CD4-positive, alpha-beta T cell (primary cell): ENCODE measurements at regions not wholly inside any gene's neighbourhood (a gene's known extent, or its start where the extent isn't known, plus 50 kb on each side); places are given as distances from the start of the nearest gene placed in this dataset.
"Not testable (repeated sequence)": the region's sequence is repeated elsewhere in the genome, so short reads cannot be mapped to it uniquely, and the experiment has no call there.

Source experiments
- ATAC-seq: fragments of 200-7000 bp; cut with Tn5 transposase; one replicate; pipeline ENCODE4 v1.10.0; 2022; ENCODE audit warnings: mild to moderate bottlenecking; ENCODE audit not compliant: poor library complexity
- CTCF ChIA-PET: fragments of 350-600 bp; sonication (Branson Sonifier 250); formaldehyde crosslinking; loops from one replicate; lab custom pipeline; 2021; ENCODE audit warnings: antibody characterized with exemption, inconsistent platforms; lab: Charles Lee
- POLR2A ChIA-PET: fragments of 350-600 bp; sonication (Branson Sonifier 250); formaldehyde crosslinking; loops from one replicate; lab custom pipeline; 2021; ENCODE audit warnings: antibody characterized with exemption, inconsistent platforms; lab: Charles Lee
- DNase-seq, 14 experiments: peaks; one replicate each; pipeline ENCODE4 v3.0.0-alpha.2; 2013 to 2020; ENCODE audit warnings: mixed read lengths in 2 of 14
- H3K27ac ChIP-seq, 2 donors: one replicate each; pipeline versions ENCODE4 v1.5.1 to v1.7.0; 2013; ENCODE audit warnings: low read length in 2 of 2, low read depth in 1 of 2, mild to moderate bottlenecking in 1 of 2
- H3K27me3 ChIP-seq, 2 experiments: 1 replicate in 1 of 2; 2 replicates in 1 of 2; pipeline versions ENCODE4 v1.6.1 to v1.7.0; 2013; ENCODE audit warnings: low read length in 2 of 2, control low read depth in 1 of 2, mild to moderate bottlenecking in 1 of 2, moderate library complexity in 1 of 2; ENCODE audit not compliant: insufficient read depth in 2 of 2, control insufficient read depth in 1 of 2
- H3K36me3 ChIP-seq: one replicate; pipeline ENCODE4 v1.6.1; 2013; ENCODE audit warnings: low read length, control low read depth; ENCODE audit not compliant: insufficient read depth
- H3K4me1 ChIP-seq: one replicate; pipeline ENCODE4 v1.6.1; 2013; ENCODE audit warnings: low read length, control low read depth; ENCODE audit not compliant: insufficient read depth
- H3K4me3 ChIP-seq: one replicate; pipeline ENCODE4 v1.5.1; 2013; ENCODE audit warnings: mild to moderate bottlenecking, low read length, moderate library complexity
- H3K9me3 ChIP-seq, 2 experiments: 1 replicate in 1 of 2; 2 replicates in 1 of 2; pipeline versions ENCODE4 v1.6.1 to v1.7.0; 2013; ENCODE audit warnings: low read length in 2 of 2, mild to moderate bottlenecking in 2 of 2, control low read depth in 1 of 2, moderate library complexity in 1 of 2; ENCODE audit not compliant: control insufficient read depth in 1 of 2, insufficient read depth in 1 of 2
- H3K27ac Mint-ChIP-seq: one replicate; pipeline ENCODE4 v1.8.0; 2020; ENCODE audit warnings: mixed read lengths
- H3K27me3 Mint-ChIP-seq: one replicate; pipeline ENCODE4 v1.8.0; 2021; ENCODE audit warnings: mixed read lengths
- H3K36me3 Mint-ChIP-seq: one replicate; pipeline ENCODE4 v1.8.0; 2021; ENCODE audit warnings: low read depth, mixed read lengths
- H3K4me1 Mint-ChIP-seq: one replicate; pipeline ENCODE4 v1.8.0; 2021; ENCODE audit warnings: low read depth, mixed read lengths
- H3K4me3 Mint-ChIP-seq: one replicate; pipeline ENCODE4 v1.8.0; 2020; ENCODE audit warnings: mild to moderate bottlenecking, mixed read lengths
- H3K9me3 Mint-ChIP-seq: one replicate; pipeline ENCODE4 v1.8.0; 2020; ENCODE audit warnings: mixed read lengths
- CTCF ChIP-seq: fragments of 200-600 bp; IDR thresholded peaks from one replicate; pipeline ENCODE4 v1.8.0; 2022; ENCODE audit warnings: antibody characterized with exemption, mild to moderate bottlenecking
- intact Hi-C, 2 experiments: fragments of 100-400 bp; cut with DNase I in 1 of 2; cut with micrococcal nuclease in 1 of 2; formaldehyde crosslinking; loops; one replicate each; pipeline versions ENCODE4 v1.15.1 to v1.9.0; 2023 to 2025; cut with DNase I, micrococcal nuclease

GRCh38 chr10:94123258-94123995 lies 129.7 kb downstream of the PLCE1 start:
- Histone ChIP-seq H3K4me1 (no peaks in the 10 kb centered on the region), H3K4me3 (no peak overlapping the region), H3K27me3 (no peaks in the 10 kb centered on the region), H3K36me3 (no peaks in the 10 kb centered on the region), H3K27ac (no peak overlapping the region), H3K9me3 (no peaks in the 10 kb centered on the region)
- H3K4me3 Mint-ChIP-seq, result no peak overlapping the region
- CTCF ChIA-PET, result interaction anchor here (0.6 kb wide), 1 partner anchor 180 kb away, joined by 3 read pairs; no protein-coding TSS in a partner anchor
- H3K36me3 Mint-ChIP-seq, result no peaks in the 10 kb centered on the region
- intact Hi-C loops, result no loop called here
- no peak for ATAC-seq
- no peak for DNase-seq
- no peak overlapping the region for H3K27ac Mint-ChIP-seq
- H3K9me3 Mint-ChIP-seq, result no peaks in the 10 kb centered on the region
- no peak for TF ChIP-seq CTCF
- POLR2A ChIA-PET, result no interaction called here
- H3K27me3 Mint-ChIP-seq, result no peaks in the 10 kb centered on the region
- no peaks in the 10 kb centered on the region for H3K4me1 Mint-ChIP-seq

- ATAC-seq, intact Hi-C loops, DNase-seq, H3K4me3 ChIP-seq, H3K9me3 ChIP-seq, H3K4me3 Mint-ChIP-seq, H3K27ac ChIP-seq, H3K4me1 Mint-ChIP-seq, H3K36me3 ChIP-seq, H3K27me3 ChIP-seq, H3K9me3 Mint-ChIP-seq, H3K27ac Mint-ChIP-seq, H3K27me3 Mint-ChIP-seq, POLR2A ChIA-PET, H3K36me3 Mint-ChIP-seq, H3K4me1 ChIP-seq: not testable (repeated sequence)
- CTCF ChIA-PET, result interaction anchor here (0.6 kb wide), 1 partner anchor 179 kb away, joined by 3 read pairs; no protein-coding TSS in a partner anchor
Measured at GRCh38 chr10:94124147-94124546, 130.4 kb downstream of the PLCE1 start.

- CTCF ChIA-PET, result interaction anchor here (0.5 kb wide), 1 partner anchor 183 kb away, joined by 3 read pairs; no protein-coding TSS in a partner anchor
- H3K36me3 Mint-ChIP-seq, POLR2A ChIA-PET: not testable (repeated sequence)
Measured at GRCh38 chr10:94125268-94125667, 131.5 kb downstream of the PLCE1 start.

GRCh38 chr10:94125856-94126255 lies 132.1 kb downstream of the PLCE1 start:
- H3K27ac Mint-ChIP-seq, result no peak overlapping the region
- H3K4me3 Mint-ChIP-seq, result no peak overlapping the region

More at GRCh38 chr10:94125268-94125667, 131.5 kb downstream of the PLCE1 start:
- H3K27me3 Mint-ChIP-seq, H3K4me3 Mint-ChIP-seq, H3K27me3 ChIP-seq, H3K36me3 ChIP-seq, H3K4me1 Mint-ChIP-seq, DNase-seq, H3K27ac Mint-ChIP-seq, intact Hi-C loops, H3K9me3 ChIP-seq, H3K4me3 ChIP-seq, H3K9me3 Mint-ChIP-seq, H3K27ac ChIP-seq, ATAC-seq, H3K4me1 ChIP-seq: not testable (repeated sequence)

More at GRCh38 chr10:94125856-94126255, 132.1 kb downstream of the PLCE1 start:
- DNase-seq (no peak), ATAC-seq (no peak)
- H3K27ac ChIP-seq, result no peak overlapping the region
- ChIA-PET POLR2A (no interaction called here), CTCF (no interaction called here)
- H3K9me3 ChIP-seq, result no peaks in the 10 kb centered on the region
- no peak overlapping the region for H3K4me3 ChIP-seq
- H3K27me3 ChIP-seq, result no peaks in the 10 kb centered on the region
- H3K4me1 Mint-ChIP-seq, result no peaks in the 10 kb centered on the region
- intact Hi-C loops, result no loop called here
- H3K4me1 ChIP-seq, result no peaks in the 10 kb centered on the region
- H3K36me3 ChIP-seq, result no peaks in the 10 kb centered on the region
- no peak for TF ChIP-seq CTCF
- peaks cover 8% of the 10 kb centered on the region for H3K27me3 Mint-ChIP-seq
- H3K9me3 Mint-ChIP-seq, result no peaks in the 10 kb centered on the region
- H3K36me3 Mint-ChIP-seq, result no peaks in the 10 kb centered on the region
